ENCODE measurements at regions not wholly inside any gene's neighbourhood (a gene's known extent, or its start where the extent isn't known, plus 50 kb on each side); places are given as distances from the start of the nearest gene placed in this dataset.

GRCh38 chr7:97272237-97272975 is 154.9 kb downstream of the SDHAF3 start (continued):
- no peak for TF ChIP-seq CTCF (IDR thresholded peaks at IDR 0.05 in 2 of 3, conservative IDR thresholded peaks at IDR 0.05 in 1 of 3; ENCODE audit: control insufficient read depth in 2 of 3, extremely low read depth in 1 of 3, insufficient read depth in 1 of 3, low read depth in 3 of 3, low read length in 3 of 3)
- TF ChIP-seq NR2F1 (conservative IDR thresholded peaks at IDR 0.05) = peak; percentile 70; the same call in 1 of the 2 replicates
- no peak for TF ChIP-seq CREM (IDR thresholded peaks at IDR 0.05; ENCODE audit: low read depth)
- no peak for TF ChIP-seq CBX3 (IDR thresholded peaks at IDR 0.05; ENCODE audit: borderline replicate concordance, low read depth)
- TF ChIP-seq CUX1 (IDR thresholded peaks at IDR 0.05; ENCODE audit: insufficient replicate concordance, low read depth, low read length) = no peak
- TF ChIP-seq CEBPB (IDR thresholded peaks at IDR 0.05; ENCODE audit: borderline replicate concordance in 1 of 2, low read depth in 2 of 2, low read length in 2 of 2) = no peak
- peak; percentile 60; the same call in 1 of the 2 replicates for TF ChIP-seq RELB (IDR thresholded peaks at IDR 0.05; ENCODE audit: low read depth)
- peak; percentile 17 to 51; a peak in 1 of 4 replicates for TF ChIP-seq BHLHE40 (IDR thresholded peaks at IDR 0.05; ENCODE audit: borderline replicate concordance in 1 of 2, low read depth in 2 of 2, low read length in 1 of 2)
- TF ChIP-seq NR2C2 (IDR thresholded peaks at IDR 0.05; ENCODE audit: borderline replicate concordance, control insufficient read depth, insufficient read length, low read depth) = no peak
- TF ChIP-seq MTA2 (IDR thresholded peaks at IDR 0.05; ENCODE audit: low read depth) = peak; percentile 79
- peak; percentile 54 for TF ChIP-seq IKZF1 (conservative IDR thresholded peaks at IDR 0.05)
- peak; percentile 63 to 79; a peak in 3 of 4 replicates for TF ChIP-seq IKZF2 (IDR thresholded peaks at IDR 0.05)
- TF ChIP-seq ATF7 (IDR thresholded peaks at IDR 0.05; ENCODE audit: low read depth) = peak; percentile 39; the same call in 1 of the 2 replicates
- TF ChIP-seq, protein P1, sequence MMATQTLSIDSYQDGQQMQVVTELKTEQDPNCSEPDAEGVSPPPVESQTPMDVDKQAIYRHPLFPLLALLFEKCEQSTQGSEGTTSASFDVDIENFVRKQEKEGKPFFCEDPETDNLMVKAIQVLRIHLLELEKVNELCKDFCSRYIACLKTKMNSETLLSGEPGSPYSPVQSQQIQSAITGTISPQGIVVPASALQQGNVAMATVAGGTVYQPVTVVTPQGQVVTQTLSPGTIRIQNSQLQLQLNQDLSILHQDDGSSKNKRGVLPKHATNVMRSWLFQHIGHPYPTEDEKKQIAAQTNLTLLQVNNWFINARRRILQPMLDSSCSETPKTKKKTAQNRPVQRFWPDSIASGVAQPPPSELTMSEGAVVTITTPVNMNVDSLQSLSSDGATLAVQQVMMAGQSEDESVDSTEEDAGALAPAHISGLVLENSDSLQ (IDR thresholded peaks at IDR 0.05) = peak; percentile 57; the same call in 1 of the 2 replicates
- no peak for TF ChIP-seq FOXM1 (IDR thresholded peaks at IDR 0.05; ENCODE audit: low read depth, low read length)
- TF ChIP-seq MTA3 (IDR thresholded peaks at IDR 0.05; ENCODE audit: borderline replicate concordance, low read length) = no peak

Measured in GM12878 (cell line).